Thoracic aorta (tissue), 2 donors: ENCODE measurements at regions not wholly inside any gene's neighbourhood (a gene's known extent, or its start where the extent isn't known, plus 50 kb on each side); places are given as distances from the start of the nearest gene placed in this dataset.

Experiments
- ATAC-seq: fragments of 150-250 bp; one replicate; pipeline ENCODE4 v1.8.0; 2017; ENCODE audit warnings: low read depth; ENCODE audit not compliant: insufficient number of reproducible peaks, low FRiP score
- DNase-seq: peaks from one replicate; pipeline ENCODE4 v3.0.0-alpha.2; 2020; ENCODE audit warnings: low spot score
- H3K27ac ChIP-seq, 2 donors: fragments of 200-600 bp; sonication (generic); 1 replicate in 1 of 2; 2 replicates in 1 of 2; pipeline ENCODE4 v1.5.1; 2016; ENCODE audit warnings: mild to moderate bottlenecking in 2 of 2, moderate library complexity in 2 of 2
- H3K27me3 ChIP-seq: fragments of 200-600 bp; sonication (generic); replicated peaks from 2 replicates; pipeline ENCODE4 v1.6.0; 2016; ENCODE audit warnings: mild to moderate bottlenecking; ENCODE audit not compliant: insufficient read depth
- H3K36me3 ChIP-seq: fragments of 200-600 bp; sonication (generic); one replicate; pipeline ENCODE4 v1.5.1; 2016
- H3K4me1 ChIP-seq, 2 donors: fragments of 200-600 bp; sonication (generic); 1 replicate in 1 of 2; 2 replicates in 1 of 2; pipeline versions ENCODE4 v1.5.1 to v1.6.0; 2016; ENCODE audit warnings: low read depth in 2 of 2, mild to moderate bottlenecking in 1 of 2; ENCODE audit not compliant: control insufficient read depth in 1 of 2
- H3K4me3 ChIP-seq: fragments of 200-600 bp; sonication (generic); 2 replicates; pipeline ENCODE4 v1.5.1; 2016; ENCODE audit warnings: mild to moderate bottlenecking
- H3K9me3 ChIP-seq: fragments of 200-600 bp; sonication (generic); 2 replicates; pipeline ENCODE4 v1.5.1; 2016
- TF ChIP-seq, protein P1 (sequence below): fragments of 200-600 bp; sonication (generic); IDR thresholded peaks from one replicate; pipeline ENCODE4 v1.5.1; 2019; ENCODE audit warnings: antibody characterized with exemption

DNA sequence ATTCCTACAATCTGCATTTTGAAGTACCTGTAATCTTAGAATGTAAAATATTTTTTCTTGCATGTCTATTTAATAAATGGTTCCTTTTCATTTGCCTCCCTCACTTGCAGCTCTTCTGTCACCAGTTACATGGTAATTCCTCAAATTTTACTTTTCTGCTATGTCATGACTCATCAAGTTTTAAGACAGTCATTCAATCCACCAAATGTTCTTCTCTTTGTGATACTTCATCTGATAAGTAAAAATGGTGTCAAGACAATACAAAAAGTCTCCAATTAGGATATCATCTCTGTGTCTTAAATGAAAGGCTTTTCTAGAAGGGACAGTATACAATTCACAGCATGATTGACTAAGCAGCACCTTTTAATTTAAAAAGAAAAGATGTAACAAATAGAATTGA, 104.9 kb upstream of the FTMT start:
- ATAC-seq = no peak
- TF ChIP-seq, protein P1, sequence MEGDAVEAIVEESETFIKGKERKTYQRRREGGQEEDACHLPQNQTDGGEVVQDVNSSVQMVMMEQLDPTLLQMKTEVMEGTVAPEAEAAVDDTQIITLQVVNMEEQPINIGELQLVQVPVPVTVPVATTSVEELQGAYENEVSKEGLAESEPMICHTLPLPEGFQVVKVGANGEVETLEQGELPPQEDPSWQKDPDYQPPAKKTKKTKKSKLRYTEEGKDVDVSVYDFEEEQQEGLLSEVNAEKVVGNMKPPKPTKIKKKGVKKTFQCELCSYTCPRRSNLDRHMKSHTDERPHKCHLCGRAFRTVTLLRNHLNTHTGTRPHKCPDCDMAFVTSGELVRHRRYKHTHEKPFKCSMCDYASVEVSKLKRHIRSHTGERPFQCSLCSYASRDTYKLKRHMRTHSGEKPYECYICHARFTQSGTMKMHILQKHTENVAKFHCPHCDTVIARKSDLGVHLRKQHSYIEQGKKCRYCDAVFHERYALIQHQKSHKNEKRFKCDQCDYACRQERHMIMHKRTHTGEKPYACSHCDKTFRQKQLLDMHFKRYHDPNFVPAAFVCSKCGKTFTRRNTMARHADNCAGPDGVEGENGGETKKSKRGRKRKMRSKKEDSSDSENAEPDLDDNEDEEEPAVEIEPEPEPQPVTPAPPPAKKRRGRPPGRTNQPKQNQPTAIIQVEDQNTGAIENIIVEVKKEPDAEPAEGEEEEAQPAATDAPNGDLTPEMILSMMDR = no peak
- Histone ChIP-seq H3K36me3 (no peaks in the 10 kb centered on the region), H3K4me3 (no peak overlapping the region), H3K27ac (no peak overlapping the region), H3K27me3 (no peaks in the 10 kb centered on the region), H3K9me3 (no peaks in the 10 kb centered on the region), H3K4me1 (no peaks in the 10 kb centered on the region)
- DNase-seq = no peak

DNA sequence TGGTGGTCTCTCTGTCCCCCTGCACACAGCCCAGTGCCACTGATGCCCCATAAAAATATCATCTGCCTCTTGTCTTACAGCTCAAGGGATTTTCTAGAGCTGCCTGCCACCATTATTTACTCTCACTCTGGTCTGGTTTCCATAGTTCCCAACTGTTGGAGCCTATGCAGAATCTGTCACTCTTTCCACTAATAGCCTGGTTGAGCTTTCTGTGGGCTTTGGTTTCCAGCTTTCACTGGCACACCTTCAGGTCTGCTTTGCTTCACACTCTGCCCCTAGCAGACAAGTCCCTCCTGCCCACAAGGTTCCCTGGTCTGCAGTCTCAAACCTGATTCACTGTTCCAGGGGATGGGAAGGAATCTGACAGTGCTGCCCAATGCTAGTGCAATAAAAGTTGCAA, 103.0 kb upstream of the FTMT start:
- Histone ChIP-seq H3K9me3 (no peaks in the 10 kb centered on the region), H3K4me3 (no peak overlapping the region), H3K36me3 (no peaks in the 10 kb centered on the region), H3K4me1 (no peaks in the 10 kb centered on the region), H3K27ac (no peak overlapping the region), H3K27me3 (no peaks in the 10 kb centered on the region)
- DNase-seq = no peak
- ATAC-seq = no peak
- TF ChIP-seq, protein P1 = no peak

DNA sequence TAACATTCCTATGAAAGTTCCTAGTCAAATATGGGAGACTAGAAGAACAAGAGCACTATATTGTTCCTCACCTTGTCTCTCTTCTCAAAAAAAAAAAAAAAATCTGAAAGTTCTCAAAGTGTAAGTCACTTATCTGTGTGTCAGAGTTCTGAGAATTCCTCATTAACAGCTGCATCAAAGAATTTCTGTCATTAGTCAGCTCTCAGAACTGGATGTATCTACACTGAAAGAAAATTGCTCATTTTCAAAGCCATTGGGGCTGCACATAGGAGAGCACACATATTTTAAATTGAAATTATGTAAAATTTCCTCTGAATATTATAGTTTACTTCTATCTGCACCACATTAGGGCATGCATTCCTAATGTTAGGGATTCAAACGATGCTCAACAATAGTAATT, 99.5 kb upstream of the FTMT start:
- H3K4me3 ChIP-seq = no peak overlapping the region
- H3K27me3 ChIP-seq = no peaks in the 10 kb centered on the region
- no peak for DNase-seq
- no peak overlapping the region for H3K27ac ChIP-seq
- H3K4me1 ChIP-seq = no peaks in the 10 kb centered on the region
- no peak for ATAC-seq
- TF ChIP-seq, protein P1 = no peak
- no peaks in the 10 kb centered on the region for H3K9me3 ChIP-seq
- no peaks in the 10 kb centered on the region for H3K36me3 ChIP-seq

DNA sequence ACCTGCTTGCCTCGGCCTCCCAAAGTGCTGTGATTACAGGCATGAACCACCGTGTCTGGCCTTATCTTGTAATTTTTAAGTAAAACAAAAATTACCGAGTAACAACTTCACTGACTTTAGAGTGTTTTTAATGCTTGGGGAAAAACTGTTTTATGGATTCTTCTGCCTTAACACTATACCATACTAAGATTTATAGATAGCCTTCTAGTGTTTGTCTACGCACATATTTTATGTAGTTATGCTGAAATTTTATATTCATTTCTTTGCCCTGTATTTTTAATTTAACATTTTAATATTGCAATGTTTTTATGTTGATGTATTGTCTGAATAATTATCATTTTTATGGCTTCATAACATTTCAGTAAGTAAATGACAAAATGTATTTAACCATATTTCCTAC, 96.4 kb upstream of the FTMT start:
- DNase-seq (no peak), ATAC-seq (no peak)
- Histone ChIP-seq H3K27ac (no peak overlapping the region), H3K4me1 (no peaks in the 10 kb centered on the region), H3K4me3 (no peak overlapping the region), H3K36me3 (no peaks in the 10 kb centered on the region), H3K9me3 (no peaks in the 10 kb centered on the region), H3K27me3 (no peaks in the 10 kb centered on the region)
- TF ChIP-seq, protein P1 = no peak

DNA sequence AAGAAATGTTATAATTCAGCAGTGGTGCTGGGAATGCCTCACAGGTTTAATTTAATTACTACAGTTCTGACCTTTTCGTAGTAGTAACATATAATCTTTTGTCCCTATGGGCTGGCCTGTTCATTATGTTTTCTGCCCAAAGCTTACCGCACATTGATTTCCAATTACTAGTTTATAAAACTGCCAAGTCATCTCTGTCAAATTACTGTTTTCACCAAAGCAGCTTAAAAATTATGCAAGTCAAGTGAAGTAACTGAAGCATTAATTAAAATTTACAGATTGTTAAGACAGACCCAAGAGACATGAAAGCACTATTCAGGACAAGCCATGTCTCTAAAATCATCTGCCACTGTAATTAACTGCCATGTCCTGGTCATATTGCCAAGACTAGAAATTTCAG, 93.9 kb upstream of the FTMT start:
- no peaks in the 10 kb centered on the region for H3K9me3 ChIP-seq
- TF ChIP-seq, protein P1 = no peak
- H3K27me3 ChIP-seq = no peaks in the 10 kb centered on the region
- no peaks in the 10 kb centered on the region for H3K4me1 ChIP-seq
- H3K36me3 ChIP-seq = no peaks in the 10 kb centered on the region
- H3K4me3 ChIP-seq = no peak overlapping the region
- no peak overlapping the region for H3K27ac ChIP-seq
- no peak for DNase-seq
- no peak for ATAC-seq
